D721Med (cell line): ENCODE measurements at regions not wholly inside any gene's neighbourhood (a gene's known extent, or its start where the extent isn't known, plus 50 kb on each side); places are given as distances from the start of the nearest gene placed in this dataset.

Experiments used
- DNase-seq: peaks from one replicate; pipeline ENCODE4 v3.0.0; 2011; ENCODE audit warnings: low spot score; ENCODE audit not compliant: insufficient read length
- FAIRE-seq: peaks from 2 replicates; lab custom pipeline; 2011; peaks lifted over from hg19 to GRCh38; lab: Jason Lieb, UNC
- CTCF ChIP-seq: IDR thresholded peaks from 2 replicates; pipeline ENCODE4 v1.5.1; 2012; ENCODE audit warnings: mild to moderate bottlenecking, control low read depth; ENCODE audit not compliant: insufficient read depth; ENCODE audit errors: missing control alignments

- DNase-seq (no peak), FAIRE-seq (no peak)
- no peak for TF ChIP-seq CTCF
Observed at GRCh38 chr6:134438837-134439236, 120.9 kb upstream of the SGK1 start.

GRCh38 chr6:134437376-134437775 is 119.5 kb upstream of the SGK1 start:
- no peak for FAIRE-seq
- TF ChIP-seq CTCF: no peak
- no peak for DNase-seq

- DNase-seq (no peak), FAIRE-seq (no peak)
- no peak for TF ChIP-seq CTCF
Observed at GRCh38 chr6:134436950-134437349, 119.0 kb upstream of the SGK1 start.

- DNase-seq: no peak
Observed at GRCh38 chr6:134436281-134436815, 118.4 kb upstream of the SGK1 start.

GRCh38 chr6:134435814-134436280 is 117.9 kb upstream of the SGK1 start:
- no peak for TF ChIP-seq CTCF
- no peak for FAIRE-seq
- DNase-seq: no peak

More at GRCh38 chr6:134436281-134436815, 118.4 kb upstream of the SGK1 start:
- no peak for FAIRE-seq
- no peak for TF ChIP-seq CTCF

GRCh38 chr6:134434019-134434942 is 116.4 kb upstream of the SGK1 start:
- FAIRE-seq (no peak), DNase-seq (no peak)
- TF ChIP-seq CTCF: no peak

- no peak for DNase-seq
- no peak for TF ChIP-seq CTCF
- FAIRE-seq: no peak
Observed at GRCh38 chr6:134432036-134432435, 114.1 kb upstream of the SGK1 start.
